ENCODE measurements at regions not wholly inside any gene's neighbourhood (a gene's known extent, or its start where the extent isn't known, plus 50 kb on each side); places are given as distances from the start of the nearest gene placed in this dataset.

DNA sequence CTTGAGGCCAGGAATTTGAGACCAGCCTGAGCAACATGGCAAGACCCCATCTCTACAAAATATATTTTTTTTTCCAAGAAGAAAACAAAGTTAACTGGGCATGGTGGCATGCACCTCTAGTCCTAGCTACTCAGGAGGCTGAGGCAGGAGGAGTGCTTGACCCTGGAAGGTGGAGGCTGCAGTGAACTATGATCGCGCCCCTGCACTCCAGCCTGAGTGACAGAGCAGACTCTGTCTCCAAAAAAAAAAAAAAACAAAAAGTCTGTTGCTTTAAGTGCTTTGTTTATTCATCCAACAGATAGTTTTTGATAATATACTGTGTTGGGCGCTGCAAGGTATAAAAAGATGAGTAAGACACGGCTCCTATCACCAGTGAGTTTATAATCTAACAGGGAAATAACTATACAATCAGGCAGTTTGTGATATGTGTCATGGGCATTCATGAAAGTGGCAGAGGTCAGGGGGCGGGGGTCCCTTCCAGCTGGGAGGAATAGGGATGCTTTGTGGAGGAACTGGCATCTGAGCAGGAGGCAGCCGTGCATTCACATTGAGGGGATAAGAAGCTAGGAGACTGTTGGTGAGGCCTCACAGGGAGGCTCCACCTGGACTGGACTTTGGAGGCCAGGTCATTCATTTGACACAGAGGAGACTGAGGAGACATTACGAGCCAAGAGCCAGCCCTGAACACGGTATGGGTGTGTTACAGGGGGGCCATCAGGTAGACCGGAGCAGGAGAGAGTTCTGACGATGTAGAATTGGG is 67.3 kb upstream of the ERRFI1 start:
- no peak overlapping the region for H3K4me3 ChIP-seq (ENCODE audit: low read depth, low read length)

DNA sequence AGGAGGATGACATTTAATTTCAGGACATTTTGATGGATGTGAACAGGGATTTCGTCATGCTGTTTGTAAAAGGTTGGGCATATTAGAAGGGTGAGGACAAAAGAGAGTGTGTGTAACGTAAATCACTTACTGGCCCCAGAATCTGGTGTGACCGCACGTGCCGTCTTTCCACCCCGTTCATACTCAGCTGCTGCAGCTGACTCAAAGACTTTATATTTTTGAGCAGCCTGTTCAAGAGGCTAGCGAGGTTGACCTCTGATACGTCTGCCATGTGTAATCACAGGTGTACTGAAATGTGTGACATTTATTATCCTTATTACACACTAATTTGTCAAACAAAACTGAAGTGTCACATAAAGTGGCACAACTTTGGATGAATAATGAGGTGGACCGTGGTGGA is 66.5 kb upstream of the ERRFI1 start:
- no peak overlapping the region for H3K4me3 ChIP-seq (ENCODE audit: low read depth, low read length)

DNA sequence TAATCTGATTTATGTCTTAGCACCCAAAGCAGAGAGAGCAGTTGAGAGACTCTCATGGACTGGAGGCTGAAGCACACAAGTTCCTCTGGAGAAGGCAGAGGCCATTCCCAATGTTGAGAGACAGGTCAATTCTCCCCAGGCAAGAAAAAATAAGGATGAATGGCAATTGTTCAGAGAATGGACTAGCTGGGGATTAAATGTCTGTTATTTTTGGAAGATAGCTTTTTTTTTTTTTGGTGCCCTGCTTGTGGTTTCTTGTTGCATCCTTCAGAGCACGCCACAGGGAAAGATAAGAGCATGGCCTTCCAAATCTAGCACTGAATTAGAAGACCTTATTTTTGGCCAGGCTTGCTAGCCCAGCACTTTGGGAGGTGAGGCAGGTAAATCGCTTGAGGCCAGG is 65.6 kb upstream of the ERRFI1 start:
- no peak overlapping the region for H3K4me3 ChIP-seq (ENCODE audit: low read depth, low read length)

DNA sequence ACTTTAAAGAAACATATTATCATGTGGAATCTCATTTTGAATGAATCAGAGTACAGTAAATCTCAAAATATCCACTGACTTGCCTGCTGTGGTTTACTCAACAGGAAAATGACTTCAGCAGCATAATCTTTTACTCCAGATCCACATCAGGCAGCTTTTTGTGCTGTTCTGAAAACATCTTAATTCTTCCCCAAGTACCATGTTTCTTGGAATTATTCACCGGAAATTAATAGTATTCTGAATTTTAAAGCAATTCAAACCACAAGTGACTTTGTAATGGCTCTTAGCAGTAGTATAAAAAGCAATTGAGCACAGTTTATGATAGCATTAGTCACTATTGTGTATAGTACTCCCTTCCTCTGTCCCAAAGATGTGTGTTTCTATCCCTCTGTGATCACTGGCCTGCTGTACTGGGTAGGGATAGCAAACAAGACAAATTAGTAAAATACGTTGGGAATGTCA is 64.2 kb upstream of the ERRFI1 start:
- H3K4me3 ChIP-seq (ENCODE audit: low read depth, low read length), result no peak overlapping the region

DNA sequence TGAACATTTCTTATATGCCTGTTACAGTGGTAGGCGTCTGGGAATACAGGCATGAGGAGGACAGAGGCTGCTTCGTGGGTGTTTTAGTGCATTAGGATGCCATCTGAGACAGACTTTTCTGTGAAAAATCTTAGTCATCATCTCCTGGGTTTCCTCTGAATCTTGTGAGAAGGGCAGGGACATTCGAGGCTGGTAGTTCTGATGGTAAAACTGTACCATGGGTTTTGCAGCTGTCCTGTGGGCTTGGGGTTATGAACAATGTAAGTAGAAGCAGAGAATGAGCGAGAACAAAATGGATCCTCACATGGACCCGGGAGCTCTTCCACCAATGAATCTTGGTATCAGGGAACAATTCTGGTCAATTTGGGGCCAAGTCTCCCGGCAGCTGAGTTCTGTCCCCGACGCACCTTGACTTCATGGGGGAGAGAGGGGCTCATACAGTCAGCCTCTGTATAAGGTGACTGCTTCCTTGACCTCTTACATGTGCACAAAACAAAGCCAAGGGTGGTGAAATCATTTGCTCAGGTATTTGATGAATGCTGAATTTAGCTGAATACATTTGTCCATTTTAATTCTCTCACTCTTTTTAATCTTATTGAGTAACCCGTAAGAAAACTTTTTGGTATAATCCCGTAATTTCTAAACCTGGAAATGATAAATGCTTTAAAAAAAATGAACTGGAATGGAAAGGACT is 63.6 kb upstream of the ERRFI1 start:
- no peak overlapping the region for H3K4me3 ChIP-seq (ENCODE audit: low read depth, low read length)

DNA sequence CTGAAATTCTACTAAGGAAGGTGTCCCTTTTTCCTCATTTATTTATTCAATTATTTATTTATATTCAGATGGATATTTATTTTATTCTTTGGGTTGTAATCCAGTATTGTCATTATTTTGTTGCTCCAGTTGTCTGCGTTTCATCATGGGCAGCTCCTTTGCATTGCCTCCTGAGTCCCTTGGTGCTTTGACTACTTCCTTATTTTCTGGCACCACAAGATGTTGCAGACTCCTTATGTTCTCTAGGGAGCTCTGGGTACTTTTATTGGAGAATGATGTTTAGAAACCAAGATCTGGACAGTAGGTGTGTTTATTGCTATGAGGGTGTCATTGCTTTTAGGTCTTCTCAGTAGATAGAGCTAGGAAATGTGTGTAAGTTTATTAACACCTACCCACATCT is 59.9 kb upstream of the ERRFI1 start:
- H3K4me3 ChIP-seq (ENCODE audit: low read depth, low read length), result no peak overlapping the region

DNA sequence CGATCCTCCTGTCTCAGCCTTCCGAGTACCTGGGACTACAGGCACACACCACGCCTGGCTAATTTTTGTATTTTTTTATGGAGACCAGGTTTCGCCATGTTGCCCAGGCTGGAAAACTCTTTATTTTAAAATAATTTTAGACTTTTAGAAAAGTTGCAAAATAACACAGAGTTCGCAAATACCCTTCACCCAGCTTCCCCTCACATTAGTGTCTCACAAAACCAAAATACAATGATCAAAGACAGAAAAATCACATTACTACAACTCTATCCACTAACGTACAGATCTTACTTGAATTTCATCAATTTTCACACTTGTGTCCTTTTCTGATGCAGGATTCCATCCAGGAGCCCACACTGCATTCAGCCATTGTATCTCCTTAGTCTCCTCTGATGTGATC is 58.8 kb upstream of the ERRFI1 start:
- H3K4me3 ChIP-seq (ENCODE audit: low read depth, low read length), result no peak overlapping the region

DNA sequence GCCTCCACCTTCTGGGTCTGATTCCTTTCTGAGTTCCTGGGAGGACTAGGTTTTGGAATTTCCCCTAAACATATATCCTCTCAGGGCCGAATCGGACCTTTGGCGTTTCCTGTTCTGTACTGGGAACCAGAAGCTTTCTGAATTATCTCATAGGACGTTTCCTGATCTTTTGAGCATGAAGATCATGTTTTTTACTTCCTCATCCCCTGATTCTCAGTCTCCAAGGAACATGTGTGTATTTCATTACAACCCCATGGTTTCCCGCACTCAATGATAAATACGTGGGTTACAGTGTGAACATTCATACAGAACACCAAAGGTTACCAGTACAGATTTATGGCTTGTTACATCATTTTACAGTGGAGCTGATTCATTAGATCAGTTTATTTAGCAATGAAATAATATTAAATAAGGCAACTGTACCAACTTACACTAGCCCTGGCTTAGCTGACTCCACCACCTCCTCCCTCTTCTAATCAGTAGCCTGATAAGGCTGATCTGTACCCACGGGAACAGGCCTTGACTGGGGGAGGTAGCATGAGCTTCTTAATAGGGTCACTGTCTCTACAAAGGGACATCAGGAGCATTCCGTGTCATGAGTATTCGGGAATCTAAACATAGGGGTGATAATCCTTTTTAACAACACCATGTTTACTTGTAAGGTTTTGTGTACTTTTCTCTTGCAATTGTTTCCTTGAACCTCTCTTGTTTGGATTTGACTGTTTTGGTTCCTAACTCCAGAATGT is 57.8 kb upstream of the ERRFI1 start:
- H3K4me3 ChIP-seq (ENCODE audit: low read depth, low read length), result no peak overlapping the region

DNA sequence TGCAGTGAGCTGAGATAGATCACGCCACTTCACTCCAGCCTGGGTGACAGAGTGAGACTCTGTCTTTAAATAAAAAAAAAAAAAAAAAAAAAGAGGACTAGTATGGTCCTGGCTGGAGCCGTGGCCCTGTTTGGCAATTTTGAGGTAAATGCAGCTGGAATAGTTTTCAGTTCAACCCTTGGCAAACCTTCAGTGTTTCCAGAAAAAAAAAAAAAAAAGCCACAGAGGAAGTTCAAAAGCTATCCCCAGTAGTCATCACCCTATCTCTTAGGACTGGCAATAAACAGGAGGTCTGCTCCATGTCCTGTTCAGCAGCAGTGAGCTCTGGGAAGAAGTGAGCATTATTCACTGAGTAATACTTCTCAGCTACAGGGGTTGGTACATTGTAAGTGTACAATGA is 56.8 kb upstream of the ERRFI1 start:
- no peak overlapping the region for H3K4me3 ChIP-seq (ENCODE audit: low read depth, low read length)

DNA sequence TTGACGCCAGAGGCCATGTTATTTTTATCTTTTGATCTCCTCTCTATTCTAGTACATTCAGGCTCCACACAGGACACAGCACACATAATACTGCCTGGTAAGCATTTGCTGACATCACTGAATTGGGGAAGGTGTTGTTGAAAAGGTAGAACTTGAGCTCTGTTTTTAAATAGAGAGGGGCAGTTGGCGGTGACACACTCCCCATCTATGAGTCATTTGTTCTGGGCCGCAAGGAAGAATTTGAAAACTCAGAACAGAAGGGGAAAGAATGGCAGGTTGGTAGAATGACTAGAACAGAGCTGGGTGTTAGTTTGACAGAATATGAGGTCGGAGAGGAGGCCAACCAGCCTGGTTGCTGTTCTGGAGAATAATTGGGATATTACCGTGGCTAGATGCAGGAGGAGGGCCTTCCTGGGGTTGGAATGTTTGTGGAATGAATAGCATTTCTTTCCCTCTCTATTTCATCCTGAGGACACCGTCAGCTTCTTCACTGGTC is 52.1 kb upstream of the ERRFI1 start:
- no peak overlapping the region for H3K4me3 ChIP-seq (ENCODE audit: low read depth, low read length)

DNA sequence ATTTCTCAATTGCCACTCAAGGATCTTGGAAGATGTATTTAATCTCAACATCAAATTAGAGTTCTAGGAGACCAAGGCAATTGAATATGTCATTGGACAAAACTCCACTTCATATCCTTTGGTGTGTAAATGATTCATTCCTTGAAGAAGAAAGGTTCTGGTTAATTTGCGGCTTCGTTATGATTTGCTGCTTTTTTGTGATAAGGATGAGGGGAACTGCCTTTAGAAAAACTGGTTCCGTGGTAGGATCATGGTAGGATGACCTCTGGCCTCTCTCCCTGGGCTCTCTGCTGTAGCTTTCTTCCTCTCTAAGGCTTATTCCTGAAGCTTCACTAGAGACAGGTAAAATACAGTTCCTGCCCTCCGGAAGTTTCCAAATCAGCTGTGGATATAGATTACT is 51.5 kb upstream of the ERRFI1 start:
- H3K4me3 ChIP-seq (ENCODE audit: low read depth, low read length), result no peak overlapping the region

DNA sequence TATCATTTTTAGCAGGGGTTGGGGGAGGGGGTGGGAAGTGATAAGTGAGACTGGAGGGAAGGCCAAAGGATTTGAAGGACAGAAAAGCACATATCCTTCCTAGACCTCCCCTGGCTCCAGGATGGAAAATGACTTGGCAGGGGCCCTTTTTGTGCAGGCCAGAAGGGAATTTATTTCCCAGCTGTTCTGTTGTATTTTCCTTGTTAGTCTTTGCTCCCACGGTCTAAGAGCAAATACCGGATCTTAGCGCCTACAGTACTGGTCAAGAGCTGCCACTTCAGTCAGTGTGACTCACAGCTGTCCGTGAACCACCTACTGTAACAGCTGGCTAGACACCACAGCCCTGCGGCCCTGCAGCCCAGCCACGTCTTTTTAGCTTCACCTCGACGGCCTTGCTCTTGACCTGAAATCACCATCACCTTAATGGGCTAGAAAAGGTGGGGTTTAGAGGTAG is 51.0 kb upstream of the ERRFI1 start:
- H3K4me3 ChIP-seq (ENCODE audit: low read depth, low read length), result no peak overlapping the region

DNA sequence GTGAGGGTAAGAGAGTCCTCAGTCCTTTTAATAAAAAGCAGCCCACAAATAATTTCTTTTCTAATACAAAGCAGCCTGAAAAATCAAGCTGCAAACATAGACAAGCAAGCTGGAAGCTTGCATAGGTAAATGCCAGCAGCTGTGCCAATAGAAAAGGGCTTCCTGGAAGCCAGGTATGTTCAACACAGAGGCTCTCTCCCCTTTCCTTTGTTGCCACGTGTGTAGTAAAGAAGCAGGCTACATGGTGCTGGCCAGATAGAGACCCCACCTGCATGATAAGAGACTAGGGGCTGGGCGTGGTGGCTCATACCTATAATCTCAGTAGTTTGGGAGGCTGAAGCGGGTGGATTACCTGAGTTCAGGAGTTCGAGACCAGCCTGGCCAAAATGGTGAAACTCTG is 50.1 kb upstream of the ERRFI1 start:
- no peak overlapping the region for H3K4me3 ChIP-seq (ENCODE audit: low read depth, low read length)

All from iPS-11a (cell line).